NCI-H69 (cell line): ENCODE measurements at regions not wholly inside any gene's neighbourhood (a gene's known extent, or its start where the extent isn't known, plus 50 kb on each side); places are given as distances from the start of the nearest gene placed in this dataset.
A peak's percentile ranks its signal among the peaks of the same experiment; 100 is the strongest.
"Not testable (repeated sequence)": the region's sequence is repeated elsewhere in the genome, so short reads cannot be mapped to it uniquely, and the experiment has no call there.

Experiments
- DNase-seq: peaks from one replicate; lab custom pipeline; 2025; lab: John Stamatoyannopoulos, UW

DNA sequence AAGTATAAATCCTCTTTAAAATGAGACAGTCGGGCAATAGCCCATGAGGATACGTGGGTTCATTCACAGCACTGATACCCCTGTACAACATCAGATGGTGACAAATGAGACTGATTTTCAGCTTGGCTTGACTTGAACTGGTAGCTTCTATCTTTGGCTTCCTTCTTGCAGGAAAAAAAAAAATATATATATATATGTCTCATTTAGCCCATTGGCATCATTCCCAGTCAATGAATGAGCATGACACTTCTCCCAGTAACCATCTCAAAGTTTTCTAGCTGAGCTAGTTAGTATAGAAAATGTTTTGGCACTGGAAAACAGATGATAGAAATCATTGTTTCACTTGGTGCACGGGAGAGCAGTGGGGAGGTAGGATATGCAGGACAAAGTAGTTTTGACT, 222.5 kb upstream of the TAS2R1 start:
- no peak for DNase-seq

- no peak for DNase-seq
These were observed 221.3 kb upstream of the TAS2R1 start for GRCh38 chr5:9851458-9851857.

DNA sequence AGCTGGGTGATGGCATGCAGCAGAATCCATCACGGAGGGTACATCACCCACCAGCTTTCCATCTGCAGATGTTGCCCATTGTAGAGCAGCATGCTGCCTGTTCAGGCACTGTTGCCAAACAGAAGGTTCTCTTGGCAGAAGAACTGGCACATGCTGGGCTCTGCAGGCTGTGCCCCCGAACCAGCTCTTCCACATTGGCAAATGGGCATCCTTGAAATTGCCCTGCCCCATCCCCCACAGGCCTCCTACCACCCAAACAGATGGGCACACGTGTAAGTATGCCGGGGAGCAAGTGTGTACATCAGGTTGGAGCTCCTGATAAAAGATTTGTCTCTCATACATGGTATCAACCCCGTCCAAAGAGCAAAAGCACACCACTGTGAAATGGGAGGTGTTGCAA, 220.3 kb upstream of the TAS2R1 start:
- no peak for DNase-seq

DNA sequence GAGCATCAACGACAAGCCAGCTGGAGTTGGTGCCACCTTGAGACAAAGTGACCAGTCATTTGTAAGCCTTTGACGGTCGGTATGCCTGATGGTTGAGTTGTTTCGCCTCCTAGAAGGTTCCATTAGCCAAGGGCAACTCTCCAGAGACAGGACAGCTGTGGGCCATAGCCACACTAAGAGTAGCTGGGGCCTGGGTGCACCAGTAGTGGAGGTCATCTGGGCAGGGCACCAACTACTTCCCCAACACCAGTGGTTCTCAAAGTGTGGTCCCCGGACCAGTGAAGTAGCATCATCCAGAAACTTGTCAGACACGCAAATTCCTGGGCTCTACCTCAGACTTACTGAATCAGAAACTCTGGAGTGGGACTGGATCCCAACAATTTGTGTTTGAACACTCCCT, 217.5 kb upstream of the TAS2R1 start:
- no peak for DNase-seq

GRCh38 chr5:9845185-9845584, 215.0 kb upstream of the TAS2R1 start:
- DNase-seq: no peak

GRCh38 chr5:9841516-9842170, 211.5 kb upstream of the TAS2R1 start:
- DNase-seq: no peak

- no peak for DNase-seq
These were observed 208.8 kb upstream of the TAS2R1 start for GRCh38 chr5:9838916-9839315.

- peak; percentile 71 for DNase-seq
These were observed 205.0 kb upstream of the TAS2R1 start for GRCh38 chr5:9834871-9835770.

GRCh38 chr5:9833871-9834270, 203.7 kb upstream of the TAS2R1 start:
- DNase-seq: peak; percentile 12

GRCh38 chr5:9832921-9833320, 202.8 kb upstream of the TAS2R1 start:
- DNase-seq: no peak

GRCh38 chr5:9831823-9832222, 201.7 kb upstream of the TAS2R1 start:
- DNase-seq: no peak

- DNase-seq: no peak
These were observed 200.0 kb upstream of the TAS2R1 start for GRCh38 chr5:9830184-9830583.

GRCh38 chr5:9829621-9830020, 199.5 kb upstream of the TAS2R1 start:
- DNase-seq: no peak

DNA sequence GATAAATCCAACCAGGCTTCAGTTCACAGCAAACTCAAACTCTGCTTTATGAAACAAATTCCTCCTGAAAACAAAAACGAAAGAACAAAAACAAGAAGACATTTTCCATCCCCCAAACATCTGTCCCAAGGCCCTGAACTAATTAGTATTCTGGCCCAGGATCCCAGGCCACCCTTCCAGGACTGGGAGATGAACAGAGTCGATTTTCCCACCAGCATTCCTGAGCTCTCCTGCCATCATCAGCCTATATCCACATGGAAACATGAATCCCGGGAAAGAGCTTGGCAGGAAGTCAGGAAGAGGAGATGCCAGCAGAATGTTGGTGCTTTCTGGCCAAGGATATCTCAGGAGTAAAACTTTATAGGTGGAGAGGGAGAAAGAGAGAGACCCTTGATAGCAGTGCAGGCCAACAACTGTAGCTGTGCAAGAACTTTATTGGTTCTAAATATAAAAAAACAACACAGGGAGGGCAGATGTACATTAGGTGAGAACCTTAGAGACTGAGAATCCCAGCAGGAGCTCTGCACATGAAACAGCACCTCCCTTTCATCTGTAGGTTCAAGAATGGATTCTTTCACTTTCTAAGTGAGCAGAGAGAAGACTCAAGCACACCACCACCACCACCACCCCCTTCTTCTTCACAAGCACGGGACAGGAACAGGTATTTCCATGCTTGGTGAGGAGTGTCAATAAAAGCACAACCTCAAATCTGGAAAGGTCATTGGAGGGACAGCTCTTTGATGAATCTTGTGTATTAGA, 190.7 kb upstream of the TAS2R1 start:
- no peak for DNase-seq

GRCh38 chr5:9818340-9818845, 188.2 kb upstream of the TAS2R1 start:
- peak; percentile 15 for DNase-seq

DNA sequence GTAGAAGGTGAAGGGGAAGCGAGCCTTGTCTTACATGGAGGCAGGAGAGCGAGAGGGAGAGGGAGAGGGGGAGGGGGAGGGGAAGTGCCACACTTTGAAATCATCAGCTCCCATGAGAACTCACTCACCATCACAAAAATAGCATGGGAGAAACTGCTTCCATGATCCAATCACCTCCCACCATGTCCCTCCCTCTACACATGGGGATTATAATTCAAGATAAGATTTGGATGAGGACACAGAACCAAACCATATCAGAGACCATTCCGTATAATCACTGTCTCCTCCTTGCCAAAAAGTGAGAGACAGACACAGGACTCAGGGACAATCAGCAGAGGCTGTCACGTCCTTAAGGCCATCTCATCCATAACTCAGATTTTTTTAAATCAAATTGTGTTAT, 187.7 kb upstream of the TAS2R1 start:
- DNase-seq: no peak

DNA sequence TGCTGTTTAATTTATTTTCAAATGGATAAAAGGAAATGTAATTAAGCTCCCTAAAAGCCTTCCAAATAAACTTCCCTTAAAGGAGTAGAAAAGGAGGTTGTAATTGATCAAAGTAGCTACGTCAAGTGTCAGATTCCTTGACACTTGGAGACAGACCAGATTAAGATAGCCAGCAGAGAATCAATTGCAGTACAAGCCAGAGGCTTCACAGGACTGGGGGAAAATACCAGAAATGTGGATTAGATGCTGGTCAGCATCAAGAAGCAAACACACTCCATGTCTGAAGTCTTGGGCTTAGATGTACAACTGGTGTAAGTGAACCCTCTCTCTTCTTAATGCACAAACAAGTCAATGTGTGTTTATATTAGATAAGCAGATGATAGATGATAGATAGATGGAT, 184.9 kb upstream of the TAS2R1 start:
- no peak for DNase-seq

DNA sequence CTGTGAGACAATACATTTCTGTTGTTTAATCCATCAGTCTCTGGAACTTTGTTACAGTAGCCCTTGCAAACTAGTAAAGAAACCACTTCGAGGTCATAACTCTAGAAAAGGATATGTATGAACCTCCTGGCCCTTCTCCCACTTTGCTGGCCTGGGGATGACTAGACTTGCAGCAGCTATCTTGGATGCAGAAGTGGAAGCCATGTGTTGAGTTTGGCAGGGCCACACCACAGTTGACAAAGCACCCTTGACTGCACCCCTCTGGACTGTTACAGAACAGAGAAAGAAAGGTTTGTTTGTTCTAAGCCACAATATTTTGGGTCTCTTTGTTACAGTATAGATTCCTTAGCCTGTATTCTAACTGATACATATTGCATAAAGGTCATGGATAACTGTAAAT, 183.2 kb upstream of the TAS2R1 start:
- DNase-seq: no peak

DNA sequence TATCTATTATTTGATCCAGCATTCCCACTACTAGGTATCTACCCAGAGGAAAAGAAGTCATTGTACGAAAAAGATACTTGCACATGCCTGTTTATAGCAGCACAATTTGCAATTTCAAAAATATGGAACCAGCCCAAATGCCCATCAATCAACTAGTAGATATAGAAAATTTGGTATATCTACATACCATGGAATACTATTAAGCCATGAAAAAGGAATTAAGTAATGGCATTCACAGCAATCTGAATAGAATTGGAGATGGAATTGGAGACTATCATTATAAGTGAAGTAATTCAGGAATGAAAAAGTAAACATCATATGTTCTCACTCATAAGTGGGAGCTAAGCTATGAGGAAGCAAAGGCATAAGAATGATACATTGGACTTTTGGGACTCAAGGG, 177.2 kb upstream of the TAS2R1 start:
- DNase-seq: not testable (repeated sequence)

- DNase-seq: no peak
These were observed 171.8 kb upstream of the TAS2R1 start for GRCh38 chr5:9801908-9802307.

- no peak for DNase-seq
These were observed 169.5 kb upstream of the TAS2R1 start for GRCh38 chr5:9799606-9800005.

- DNase-seq: no peak
These were observed 160.1 kb upstream of the TAS2R1 start for GRCh38 chr5:9790276-9790675.

GRCh38 chr5:9789777-9790176, 159.6 kb upstream of the TAS2R1 start:
- DNase-seq: peak; percentile 6
